ENCODE measurements at regions not wholly inside any gene's neighbourhood (a gene's known extent, or its start where the extent isn't known, plus 50 kb on each side); places are given as distances from the start of the nearest gene placed in this dataset.
A peak's percentile ranks its signal among the peaks of the same experiment; 100 is the strongest.
"Not testable (repeated sequence)": the region's sequence is repeated elsewhere in the genome, so short reads cannot be mapped to it uniquely, and the experiment has no call there.

- no peak for DNase-seq (ENCODE audit: low read depth in 1 of 2, low spot score in 1 of 2)
These were observed 123.5 kb downstream of the MAP3K7 start for GRCh38 chr6:90463359-90463758.

GRCh38 chr6:90462102-90462501 lies 124.8 kb downstream of the MAP3K7 start:
- DNase-seq (ENCODE audit: low read depth in 1 of 2, low spot score in 1 of 2): no peak

- no peak for DNase-seq (ENCODE audit: low read depth in 1 of 2, low spot score in 1 of 2)
These were observed 125.5 kb downstream of the MAP3K7 start for GRCh38 chr6:90461383-90461782.

- DNase-seq (ENCODE audit: low read depth in 1 of 2, low spot score in 1 of 2): no peak
These were observed 126.8 kb downstream of the MAP3K7 start for GRCh38 chr6:90460051-90460450.

GRCh38 chr6:90459225-90459758 lies 127.6 kb downstream of the MAP3K7 start:
- DNase-seq (ENCODE audit: low read depth in 1 of 2, low spot score in 1 of 2): no peak

GRCh38 chr6:90458353-90459224 lies 128.3 kb downstream of the MAP3K7 start:
- peak; percentile 55 to 81 for DNase-seq (ENCODE audit: low read depth in 1 of 2, low spot score in 1 of 2)

- no peak for DNase-seq (ENCODE audit: low read depth in 1 of 2, low spot score in 1 of 2)
These were observed 129.0 kb downstream of the MAP3K7 start for GRCh38 chr6:90457867-90458259.

GRCh38 chr6:90456997-90457866 lies 129.6 kb downstream of the MAP3K7 start:
- not testable (repeated sequence) for DNase-seq (ENCODE audit: low read depth in 1 of 2, low spot score in 1 of 2)

- no peak for DNase-seq (ENCODE audit: low read depth in 1 of 2, low spot score in 1 of 2)
These were observed 130.9 kb downstream of the MAP3K7 start for GRCh38 chr6:90456001-90456400.

- no peak for DNase-seq (ENCODE audit: low read depth in 1 of 2, low spot score in 1 of 2)
These were observed 131.9 kb downstream of the MAP3K7 start for GRCh38 chr6:90454836-90455427.

- no peak for DNase-seq (ENCODE audit: low read depth in 1 of 2, low spot score in 1 of 2)
These were observed 136.5 kb downstream of the MAP3K7 start for GRCh38 chr6:90450268-90450953.

GRCh38 chr6:90449311-90449710 lies 137.6 kb downstream of the MAP3K7 start:
- no peak for DNase-seq (ENCODE audit: low read depth in 1 of 2, low spot score in 1 of 2)

GRCh38 chr6:90448836-90449235 lies 138.0 kb downstream of the MAP3K7 start:
- no peak for DNase-seq (ENCODE audit: low read depth in 1 of 2, low spot score in 1 of 2)

GRCh38 chr6:90446164-90446563 lies 140.7 kb downstream of the MAP3K7 start:
- DNase-seq (ENCODE audit: low read depth in 1 of 2, low spot score in 1 of 2): no peak

GRCh38 chr6:90445533-90446108 lies 141.3 kb downstream of the MAP3K7 start:
- no peak for DNase-seq (ENCODE audit: low read depth in 1 of 2, low spot score in 1 of 2)

- DNase-seq (ENCODE audit: low read depth in 1 of 2, low spot score in 1 of 2): no peak
These were observed 142.6 kb downstream of the MAP3K7 start for GRCh38 chr6:90444160-90444714.

- DNase-seq (ENCODE audit: low read depth in 1 of 2, low spot score in 1 of 2): no peak
These were observed 144.5 kb downstream of the MAP3K7 start for GRCh38 chr6:90442366-90442765.

- no peak for DNase-seq (ENCODE audit: low read depth in 1 of 2, low spot score in 1 of 2)
These were observed 144.1 kb upstream of the BACH2 start for GRCh38 chr6:90440586-90441283.

- no peak for DNase-seq (ENCODE audit: low read depth in 1 of 2, low spot score in 1 of 2)
These were observed 142.9 kb upstream of the BACH2 start for GRCh38 chr6:90439586-90439985.

- no peak for DNase-seq (ENCODE audit: low read depth in 1 of 2, low spot score in 1 of 2)
These were observed 139.8 kb upstream of the BACH2 start for GRCh38 chr6:90436403-90436802.
